Upper lobe of left lung (tissue), 6 donors: ENCODE measurements at regions not wholly inside any gene's neighbourhood (a gene's known extent, or its start where the extent isn't known, plus 50 kb on each side); places are given as distances from the start of the nearest gene placed in this dataset.
A peak's percentile ranks its signal among the peaks of the same experiment; 100 is the strongest.
"Not testable (repeated sequence)": the region's sequence is repeated elsewhere in the genome, so short reads cannot be mapped to it uniquely, and the experiment has no call there.

Source experiments
- ATAC-seq, 2 donors: fragments of 200-7000 bp; cut with Tn5 transposase; one replicate each; pipeline ENCODE4 v1.9.1; 2022; ENCODE audit warnings: mild to moderate bottlenecking in 2 of 2, moderate library complexity in 2 of 2; ENCODE audit not compliant: low FRiP score in 2 of 2
- DNase-seq, 2 donors: peaks; one replicate each; pipeline ENCODE4 v3.0.0-alpha.2; 2019 to 2020
- H3K27ac ChIP-seq, 4 donors: fragments of 200-600 bp; sonication (generic); one replicate each; pipeline ENCODE4 v1.5.1; 2016 to 2019
- H3K27me3 ChIP-seq, 4 donors: fragments of 200-600 bp; sonication (generic); one replicate each; pipeline ENCODE4 v1.5.1; 2017 to 2019
- H3K36me3 ChIP-seq, 4 donors: fragments of 200-600 bp; sonication (generic); one replicate each; pipeline ENCODE4 v1.5.1; 2016 to 2019
- H3K4me1 ChIP-seq, 4 donors: fragments of 200-600 bp; sonication (generic); one replicate each; pipeline ENCODE4 v1.5.1; 2018 to 2019
- H3K4me3 ChIP-seq, 4 donors: fragments of 200-600 bp; sonication (generic); one replicate each; pipeline ENCODE4 v1.5.1; 2017 to 2019; ENCODE audit warnings: mild to moderate bottlenecking in 2 of 4, moderate library complexity in 1 of 4
- H3K9me3 ChIP-seq, 4 donors: fragments of 200-600 bp; sonication (generic); one replicate each; pipeline ENCODE4 v1.5.1; 2018 to 2019
- EP300 ChIP-seq, 4 donors: sonication (generic); formaldehyde crosslinking; IDR thresholded peaks; one replicate each; pipeline ENCODE4 v1.5.1; 2017; ENCODE audit warnings: antibody characterized with exemption in 4 of 4, control low read depth in 2 of 4
- POLR2A ChIP-seq, 4 donors: fragments of 450-650 bp; IDR thresholded peaks; one replicate each; pipeline ENCODE4 v1.5.1; 2016 to 2017; ENCODE audit warnings: antibody characterized with exemption in 4 of 4, mild to moderate bottlenecking in 2 of 4
- POLR2AphosphoS5 ChIP-seq, 2 donors: sonication (generic); formaldehyde crosslinking; IDR thresholded peaks; one replicate each; pipeline ENCODE4 v1.5.1; 2017; ENCODE audit warnings: antibody characterized with exemption in 2 of 2
- WGBS, 2 donors: methylation state at CpG; one replicate each; pipeline ENCODE4 v1.1.5; 2017 to 2018; 5-methylcytosine and 5-hydroxymethylcytosine counted together
- TF ChIP-seq, protein P1 (sequence below), 6 experiments: fragments of 450-650 bp in 4 of 6; fragments of 200-600 bp in 2 of 6; sonication (generic) in 2 of 6; IDR thresholded peaks; one replicate each; pipeline ENCODE4 v1.5.1; 2016 to 2019; ENCODE audit warnings: antibody characterized with exemption in 6 of 6
- donor health status: DM: no; HTN: no; CAD: no; lungs with moderate emphysema.
- donor health status: DM: no; HTN: yes; CAD: no; lungs with severe emphysema.

DNA sequence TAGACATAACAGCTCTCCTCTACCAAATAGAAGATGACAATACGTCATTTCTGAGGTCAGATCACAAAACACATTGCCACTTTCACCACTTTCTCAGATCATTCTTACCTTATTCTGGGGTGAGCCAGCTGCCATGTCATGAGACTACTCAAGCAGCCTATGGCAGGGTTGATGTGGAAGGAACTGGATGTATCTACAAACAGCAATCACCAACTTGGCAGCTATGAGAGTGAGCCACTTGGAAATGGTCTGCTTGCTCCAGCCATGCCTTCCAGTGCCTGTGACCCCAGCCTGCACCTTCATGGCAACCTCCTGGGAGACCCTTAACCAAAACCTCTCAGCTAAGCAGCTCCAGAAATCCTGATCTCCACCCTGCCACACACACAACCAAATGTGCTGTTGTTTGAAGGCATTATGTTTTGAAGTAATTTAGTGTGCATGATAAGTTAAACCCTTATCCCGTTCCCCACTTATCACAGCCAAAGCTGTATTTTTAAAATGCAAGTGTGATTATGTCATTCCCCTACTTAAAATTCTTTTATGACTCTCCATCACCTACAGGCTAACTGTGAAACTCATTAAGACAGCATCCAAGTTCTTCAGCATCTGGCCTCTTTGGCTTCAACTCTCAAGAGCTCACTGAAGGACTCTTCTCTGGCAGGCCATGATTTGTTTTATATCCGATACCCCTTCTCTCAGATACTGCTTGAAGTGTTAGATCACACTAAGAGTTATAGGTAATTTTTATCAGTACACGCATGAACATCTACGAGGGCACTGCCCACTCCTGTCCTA, 150.6 kb downstream of the LY86 start:
- no peaks in the 10 kb centered on the region for H3K36me3 ChIP-seq
- H3K4me1 ChIP-seq, result peaks cover 0 to 8% (median 0%) of the 10 kb centered on the region in 4 donors
- no peak for ATAC-seq
- no peak for TF ChIP-seq POLR2A (IDR thresholded peaks at IDR 0.05)
- TF ChIP-seq EP300 (IDR thresholded peaks at IDR 0.05), result no peak
- TF ChIP-seq, protein P1, sequence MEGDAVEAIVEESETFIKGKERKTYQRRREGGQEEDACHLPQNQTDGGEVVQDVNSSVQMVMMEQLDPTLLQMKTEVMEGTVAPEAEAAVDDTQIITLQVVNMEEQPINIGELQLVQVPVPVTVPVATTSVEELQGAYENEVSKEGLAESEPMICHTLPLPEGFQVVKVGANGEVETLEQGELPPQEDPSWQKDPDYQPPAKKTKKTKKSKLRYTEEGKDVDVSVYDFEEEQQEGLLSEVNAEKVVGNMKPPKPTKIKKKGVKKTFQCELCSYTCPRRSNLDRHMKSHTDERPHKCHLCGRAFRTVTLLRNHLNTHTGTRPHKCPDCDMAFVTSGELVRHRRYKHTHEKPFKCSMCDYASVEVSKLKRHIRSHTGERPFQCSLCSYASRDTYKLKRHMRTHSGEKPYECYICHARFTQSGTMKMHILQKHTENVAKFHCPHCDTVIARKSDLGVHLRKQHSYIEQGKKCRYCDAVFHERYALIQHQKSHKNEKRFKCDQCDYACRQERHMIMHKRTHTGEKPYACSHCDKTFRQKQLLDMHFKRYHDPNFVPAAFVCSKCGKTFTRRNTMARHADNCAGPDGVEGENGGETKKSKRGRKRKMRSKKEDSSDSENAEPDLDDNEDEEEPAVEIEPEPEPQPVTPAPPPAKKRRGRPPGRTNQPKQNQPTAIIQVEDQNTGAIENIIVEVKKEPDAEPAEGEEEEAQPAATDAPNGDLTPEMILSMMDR (IDR thresholded peaks at IDR 0.05), result peak in 1 of 6 experiments; percentile 20
- no peak for TF ChIP-seq POLR2AphosphoS5 (IDR thresholded peaks at IDR 0.05)
- peak overlapping the region in 1 of 4 donors; percentile 35 for H3K27ac ChIP-seq
- DNase-seq, result no peak
- H3K9me3 ChIP-seq, result no peaks in the 10 kb centered on the region
- H3K4me3 ChIP-seq, result no peak overlapping the region
- 59 to 70% methylated on average over 5 of the region's 5 CpGs for WGBS, 2 donors
- H3K27me3 ChIP-seq, result no peaks in the 10 kb centered on the region

DNA sequence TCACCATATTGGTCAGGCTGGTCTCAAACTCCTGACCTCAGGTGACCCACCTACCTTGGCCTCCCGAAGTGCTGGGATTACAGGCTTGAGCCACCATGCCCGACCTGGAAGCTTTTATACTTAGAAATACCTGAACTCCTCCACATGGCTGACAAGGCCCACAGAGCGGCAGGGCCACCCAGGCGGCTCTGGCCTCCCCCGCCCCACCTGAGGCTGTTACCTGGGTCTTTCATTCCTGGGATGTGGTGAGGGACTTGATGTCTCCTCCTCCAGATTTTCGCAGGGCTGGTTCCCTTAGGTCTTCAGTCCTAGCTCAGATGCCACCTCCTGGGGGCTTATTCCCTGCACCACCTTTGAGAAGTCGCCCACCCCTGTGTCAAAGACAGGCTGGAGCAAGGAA, 152.1 kb downstream of the LY86 start:
- no peak overlapping the region for H3K27ac ChIP-seq
- H3K4me3 ChIP-seq, result no peak overlapping the region
- no peaks in the 10 kb centered on the region for H3K27me3 ChIP-seq
- no peaks in the 10 kb centered on the region for H3K9me3 ChIP-seq
- DNase-seq (peak in 1 of 2 donors; percentile 41), ATAC-seq (no peak)
- WGBS, 2 donors, result 95% methylated on average over 7 of the region's 7 CpGs
- H3K4me1 ChIP-seq, result peaks cover 0 to 8% (median 0%) of the 10 kb centered on the region in 4 donors
- no peaks in the 10 kb centered on the region for H3K36me3 ChIP-seq
- TF ChIP-seq, protein P1 (IDR thresholded peaks at IDR 0.05), result no peak
- TF ChIP-seq POLR2A (IDR thresholded peaks at IDR 0.05) (no peak), EP300 (IDR thresholded peaks at IDR 0.05) (no peak), POLR2AphosphoS5 (IDR thresholded peaks at IDR 0.05) (no peak)

DNA sequence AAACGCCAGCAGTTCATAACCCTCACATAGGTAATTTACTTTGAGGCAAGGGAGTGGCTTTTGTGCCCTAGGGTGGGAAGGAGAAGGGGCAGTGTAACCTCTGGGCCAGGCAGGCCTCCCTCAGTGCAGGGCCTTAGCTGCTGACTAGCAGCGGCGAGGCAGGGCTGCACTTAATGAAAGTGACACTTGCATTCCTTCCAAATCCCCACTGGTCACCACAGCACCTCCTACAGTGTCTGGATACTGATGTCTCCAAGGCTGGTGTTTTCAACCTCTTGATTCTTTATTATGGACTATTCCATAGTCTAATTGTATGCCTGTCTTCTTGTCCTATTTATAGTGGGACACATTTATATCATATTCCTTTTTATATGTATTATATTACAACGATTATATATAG, 152.7 kb downstream of the LY86 start:
- H3K4me1 ChIP-seq, result peaks cover 0 to 8% (median 0%) of the 10 kb centered on the region in 4 donors
- ATAC-seq (no peak), DNase-seq (peak in 1 of 2 donors; percentile 22)
- no peak overlapping the region for H3K4me3 ChIP-seq
- H3K27ac ChIP-seq, result no peak overlapping the region
- H3K36me3 ChIP-seq, result no peaks in the 10 kb centered on the region
- H3K27me3 ChIP-seq, result no peaks in the 10 kb centered on the region
- no peaks in the 10 kb centered on the region for H3K9me3 ChIP-seq
- TF ChIP-seq POLR2A (IDR thresholded peaks at IDR 0.05) (no peak), EP300 (IDR thresholded peaks at IDR 0.05) (no peak), POLR2AphosphoS5 (IDR thresholded peaks at IDR 0.05) (no peak)
- TF ChIP-seq, protein P1 (IDR thresholded peaks at IDR 0.05), result no peak
- WGBS, 2 donors, result 63 to 78% methylated on average over 4 of the region's 4 CpGs

DNA sequence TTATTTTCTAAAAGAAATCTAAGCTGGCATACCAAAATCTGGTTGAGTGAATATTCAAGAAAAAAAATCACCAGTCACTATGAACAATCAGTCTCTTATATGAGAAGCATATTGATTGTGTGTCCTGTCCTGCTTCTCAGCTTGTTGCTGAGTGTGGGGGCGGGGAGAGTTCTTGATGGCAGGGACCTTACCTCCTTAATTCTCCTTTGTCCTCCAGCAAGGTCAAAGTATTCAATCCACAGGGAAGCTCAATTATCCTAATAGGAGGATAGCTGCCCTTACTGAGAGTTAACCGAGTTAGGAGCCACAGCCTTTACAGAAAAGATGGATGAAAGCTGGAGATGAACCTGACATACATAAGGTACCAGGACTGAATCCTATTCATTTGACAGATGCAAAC, 154.0 kb downstream of the LY86 start:
- ATAC-seq (no peak), DNase-seq (no peak)
- H3K27me3 ChIP-seq, result no peaks in the 10 kb centered on the region
- H3K4me3 ChIP-seq, result no peak overlapping the region
- TF ChIP-seq, protein P1 (IDR thresholded peaks at IDR 0.05), result no peak
- H3K27ac ChIP-seq, result no peak overlapping the region
- no peaks in the 10 kb centered on the region for H3K36me3 ChIP-seq
- 85 to 95% methylated on average over 2 of the region's 2 CpGs for WGBS, 2 donors
- H3K9me3 ChIP-seq, result no peaks in the 10 kb centered on the region
- H3K4me1 ChIP-seq, result peaks cover 0 to 8% (median 0%) of the 10 kb centered on the region in 4 donors

DNA sequence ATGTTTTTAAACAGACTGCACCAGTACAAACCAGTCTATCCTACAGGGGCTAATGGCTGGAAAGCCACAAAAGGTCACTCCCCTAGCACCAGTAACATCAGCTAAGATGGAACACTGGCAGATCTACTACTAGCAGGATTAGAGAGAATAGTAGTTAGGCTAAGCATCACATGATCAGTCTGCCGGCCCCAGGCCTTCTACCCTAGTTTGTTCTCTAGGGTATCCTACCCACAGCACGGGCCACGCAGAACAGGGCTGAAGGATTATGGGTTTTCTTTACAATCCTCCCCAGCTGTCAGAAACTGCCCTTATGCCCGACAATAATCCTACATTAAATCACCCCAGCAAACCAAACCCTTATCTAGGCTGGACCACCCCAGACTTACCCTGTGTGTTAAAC, 156.0 kb downstream of the LY86 start:
- DNase-seq, result no peak
- WGBS, 2 donors, result 82 to 85% methylated on average over 4 of the region's 4 CpGs
- Histone ChIP-seq H3K27me3 (no peaks in the 10 kb centered on the region), H3K36me3 (no peaks in the 10 kb centered on the region), H3K4me3 (no peak overlapping the region), H3K9me3 (no peaks in the 10 kb centered on the region), H3K4me1 (peaks cover 15 to 16% (median 15%) of the 10 kb centered on the region in 4 donors), H3K27ac (no peak overlapping the region)
- ATAC-seq, result no peak
- TF ChIP-seq POLR2AphosphoS5 (IDR thresholded peaks at IDR 0.05) (no peak), POLR2A (IDR thresholded peaks at IDR 0.05) (no peak), EP300 (IDR thresholded peaks at IDR 0.05) (no peak)
- TF ChIP-seq, protein P1 (IDR thresholded peaks at IDR 0.05), result no peak

DNA sequence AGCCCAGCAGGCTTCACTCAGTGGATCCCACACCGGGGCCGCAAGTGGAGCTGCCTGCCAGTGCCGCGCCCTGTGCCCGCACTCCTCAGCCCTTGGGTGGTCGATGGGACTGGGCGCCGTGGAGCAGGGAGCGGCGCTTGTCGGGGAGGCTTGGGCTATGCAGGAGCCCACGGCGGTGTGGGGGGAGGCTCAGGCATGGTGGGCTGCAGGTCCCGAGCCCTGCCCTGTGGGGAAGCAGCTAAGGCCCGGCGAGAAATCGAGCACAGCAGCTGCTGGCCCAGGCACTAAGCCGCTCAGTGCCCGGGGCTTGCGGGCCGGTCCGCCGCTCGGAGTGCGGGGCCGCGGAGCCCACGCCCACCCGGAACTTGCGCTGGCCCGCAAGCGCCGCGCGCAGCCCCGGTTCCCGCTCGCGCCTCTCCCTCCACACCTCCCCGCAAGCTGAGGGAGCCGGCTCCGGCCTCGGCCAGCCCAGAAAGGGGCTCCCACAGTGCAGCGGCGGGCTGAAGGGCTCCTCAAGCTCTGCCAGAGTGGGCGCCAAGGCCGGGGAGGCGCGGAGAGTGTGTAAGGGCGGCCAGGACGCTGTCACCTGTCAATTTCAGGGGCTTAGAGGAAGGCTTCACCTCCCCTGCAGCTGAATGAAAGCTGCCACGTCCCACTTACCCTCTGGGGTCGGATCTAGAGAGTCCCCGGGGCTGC, 157.3 kb downstream of the LY86 start:
- not testable (repeated sequence) for H3K27ac ChIP-seq, H3K9me3 ChIP-seq, H3K4me3 ChIP-seq, H3K36me3 ChIP-seq, ATAC-seq, H3K27me3 ChIP-seq
- peak in 1 of 2 donors; percentile 61 for DNase-seq
- WGBS, 2 donors, result 96 to 100% methylated on average over 23 to 51 of the region's 54 CpGs
- H3K4me1 ChIP-seq, result peaks cover 21 to 28% (median 27%) of the 10 kb centered on the region in 4 donors
